HepG2 (cell line): ENCODE measurements at regions not wholly inside any gene's neighbourhood (a gene's known extent, or its start where the extent isn't known, plus 50 kb on each side); places are given as distances from the start of the nearest gene placed in this dataset.

Experiments
- ARID4A ChIP-seq: sonication (generic); formaldehyde crosslinking; IDR thresholded peaks from 2 replicates; pipeline ENCODE4 v1.5.0; 2020; ENCODE audit warnings: mild to moderate bottlenecking, missing genetic modification reagents, borderline replicate concordance
- HHEX ChIP-seq: IDR thresholded peaks from 2 replicates; pipeline ENCODE4 v1.6.1; 2016; ENCODE audit warnings: control low read depth
- HNRNPLL ChIP-seq: fragments of 200-400 bp; formaldehyde crosslinking; IDR thresholded peaks from 2 replicates; pipeline ENCODE4 v1.6.1; 2017; ENCODE audit warnings: mild to moderate bottlenecking, low read depth, low read length; ENCODE audit not compliant: poor library complexity, severe bottlenecking
- MTF1 ChIP-seq: sonication (generic); formaldehyde crosslinking; IDR thresholded peaks from 2 replicates; pipeline ENCODE4 v1.5.0; 2020; ENCODE audit warnings: missing genetic modification reagents
- NFKB2 ChIP-seq: sonication (generic); formaldehyde crosslinking; IDR thresholded peaks from 2 replicates; pipeline ENCODE4 v1.4.0; 2020; ENCODE audit warnings: missing genetic modification reagents, borderline replicate concordance
- RFX5 ChIP-seq: IDR thresholded peaks from 2 replicates; pipeline ENCODE4 v1.6.1; 2011; ENCODE audit warnings: low read depth, low read length, improper control_type of control experiment
- SOX13 ChIP-seq, 3 experiments: fragments of 450-650 bp in 1 of 3; sonication (generic) in 1 of 3; formaldehyde crosslinking in 1 of 3; IDR thresholded peaks in 2 of 3; conservative IDR thresholded peaks in 1 of 3; 2 replicates each; pipeline versions ENCODE4 v1.5.0 to v1.6.1; 2016 to 2020; ENCODE audit warnings: antibody characterized with exemption in 1 of 3, mild to moderate bottlenecking in 1 of 3, missing compliant biosample characterization in 1 of 3, missing genetic modification reagents in 1 of 3, moderate library complexity in 1 of 3
- TFDP2 ChIP-seq: sonication (generic); formaldehyde crosslinking; IDR thresholded peaks from 2 replicates; pipeline ENCODE4 v1.4.0; 2020; ENCODE audit warnings: missing genetic modification reagents
- ZFY ChIP-seq: sonication (generic); formaldehyde crosslinking; IDR thresholded peaks from 2 replicates; pipeline ENCODE4 v1.4.0; 2020; ENCODE audit warnings: missing genetic modification reagents
- ZNF317 ChIP-seq: sonication (generic); formaldehyde crosslinking; IDR thresholded peaks from 2 replicates; pipeline ENCODE4 v1.5.0; 2020; ENCODE audit warnings: mild to moderate bottlenecking, missing genetic modification reagents
- ZNF331 ChIP-seq: sonication (generic); formaldehyde crosslinking; IDR thresholded peaks from 2 replicates; pipeline ENCODE4 v1.4.0; 2020; ENCODE audit warnings: missing genetic modification reagents
- ZNF747 ChIP-seq: sonication (generic); formaldehyde crosslinking; IDR thresholded peaks from 2 replicates; pipeline ENCODE4 v1.8.1; 2023; ENCODE audit warnings: missing genetic modification reagents, mild to moderate bottlenecking, borderline replicate concordance
- ZNF788 ChIP-seq: sonication (generic); formaldehyde crosslinking; IDR thresholded peaks from 2 replicates; pipeline ENCODE4 v1.5.0; 2020; ENCODE audit warnings: mild to moderate bottlenecking, missing genetic modification reagents, borderline replicate concordance
- TF ChIP-seq, protein P1 (sequence below): sonication (generic); formaldehyde crosslinking; IDR thresholded peaks from 2 replicates; pipeline ENCODE4 v1.4.0; 2020; ENCODE audit warnings: mild to moderate bottlenecking, missing genetic modification reagents

DNA sequence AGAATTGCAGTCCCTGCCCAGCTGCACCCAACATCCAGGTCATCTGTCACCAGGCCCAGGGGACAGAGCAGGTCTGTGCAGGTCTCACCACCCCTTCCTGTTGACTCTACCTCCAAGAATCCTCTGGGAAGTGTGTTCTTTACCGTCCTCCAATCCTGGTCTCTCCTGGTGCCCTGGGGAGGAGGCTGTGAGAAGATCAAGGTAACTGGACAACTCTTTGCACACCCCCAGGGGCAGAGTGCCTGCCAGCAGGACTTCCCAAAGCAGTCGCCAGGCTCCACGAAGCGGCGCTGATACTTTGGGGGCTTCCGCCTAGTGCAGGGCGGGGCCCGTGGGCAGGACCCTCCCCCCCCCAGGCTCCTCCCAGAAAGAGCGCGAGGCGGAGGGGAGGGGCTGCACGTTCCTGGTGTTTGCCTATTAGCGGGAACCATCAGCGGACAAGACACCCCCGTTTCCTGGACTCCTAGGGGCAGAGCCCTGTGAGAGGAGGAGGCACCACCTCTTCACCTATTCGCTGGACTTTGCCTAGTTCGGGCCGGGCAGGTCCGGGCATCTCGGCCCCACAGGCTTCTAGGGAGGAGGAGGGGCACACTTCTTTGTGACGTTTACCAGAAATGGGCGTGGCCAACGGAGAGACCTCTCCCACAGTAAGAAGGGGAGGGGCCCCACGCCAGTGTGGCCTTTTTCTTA, 918.0 kb downstream of the AACS start (continued):
- TF ChIP-seq ARID4A (CRISPR knock-in tag) (peak; percentile 16; the same call in 1 of the 2 replicates), HHEX (CRISPR knock-in tag) (no peak), NFKB2 (CRISPR knock-in tag) (0 out of 2 replicates have a peak, but pooled peaks have one; percentile 35), ZNF788 (CRISPR knock-in tag) (peak; percentile 64; the same call in 1 of the 2 replicates), SOX13 (IDR thresholded peaks at IDR 0.05) (no peak), SOX13 (CRISPR knock-in tag; conservative IDR thresholded peaks at IDR 0.05 in 1 of 2, IDR thresholded peaks at IDR 0.05 in 1 of 2) (0 out of 4 replicates have a peak, but pooled peaks of 1 of the 2 experiments have one; percentile 9), MTF1 (CRISPR knock-in tag) (no peak), ZFY (CRISPR knock-in tag) (0 out of 2 replicates have a peak, but pooled peaks have one; percentile 26), ZNF317 (no peak), RFX5 (peak; percentile 94), HNRNPLL (peak; percentile 31), TFDP2 (CRISPR knock-in tag) (0 out of 2 replicates have a peak, but pooled peaks have one; percentile 29), ZNF331 (0 out of 2 replicates have a peak, but pooled peaks have one; percentile 9), ZNF747 (CRISPR knock-in tag) (0 out of 2 replicates have a peak, but pooled peaks have one; percentile 41)
- TF ChIP-seq, protein P1, sequence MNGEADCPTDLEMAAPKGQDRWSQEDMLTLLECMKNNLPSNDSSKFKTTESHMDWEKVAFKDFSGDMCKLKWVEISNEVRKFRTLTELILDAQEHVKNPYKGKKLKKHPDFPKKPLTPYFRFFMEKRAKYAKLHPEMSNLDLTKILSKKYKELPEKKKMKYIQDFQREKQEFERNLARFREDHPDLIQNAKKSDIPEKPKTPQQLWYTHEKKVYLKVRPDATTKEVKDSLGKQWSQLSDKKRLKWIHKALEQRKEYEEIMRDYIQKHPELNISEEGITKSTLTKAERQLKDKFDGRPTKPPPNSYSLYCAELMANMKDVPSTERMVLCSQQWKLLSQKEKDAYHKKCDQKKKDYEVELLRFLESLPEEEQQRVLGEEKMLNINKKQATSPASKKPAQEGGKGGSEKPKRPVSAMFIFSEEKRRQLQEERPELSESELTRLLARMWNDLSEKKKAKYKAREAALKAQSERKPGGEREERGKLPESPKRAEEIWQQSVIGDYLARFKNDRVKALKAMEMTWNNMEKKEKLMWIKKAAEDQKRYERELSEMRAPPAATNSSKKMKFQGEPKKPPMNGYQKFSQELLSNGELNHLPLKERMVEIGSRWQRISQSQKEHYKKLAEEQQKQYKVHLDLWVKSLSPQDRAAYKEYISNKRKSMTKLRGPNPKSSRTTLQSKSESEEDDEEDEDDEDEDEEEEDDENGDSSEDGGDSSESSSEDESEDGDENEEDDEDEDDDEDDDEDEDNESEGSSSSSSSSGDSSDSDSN (CRISPR knock-in tag): peak; percentile 39; the same call in 1 of the 2 replicates
